H1 (cell line): ENCODE measurements at regions not wholly inside any gene's neighbourhood (a gene's known extent, or its start where the extent isn't known, plus 50 kb on each side); places are given as distances from the start of the nearest gene placed in this dataset.

ENCODE experiments used
- CTCF ChIA-PET: fragments of 300-600 bp; sonication (Branson Sonifier 250); formaldehyde crosslinking; loops from one replicate; lab custom pipeline; 2021; ENCODE audit not compliant: partially characterized antibody; lab: Charles Lee
- POLR2A ChIA-PET: fragments of 300-600 bp; sonication (Branson Sonifier 250); formaldehyde crosslinking; loops from one replicate; lab custom pipeline; 2021; ENCODE audit warnings: inconsistent platforms; ENCODE audit not compliant: partially characterized antibody; lab: Charles Lee
- DNase-seq, 2 experiments: peaks; one replicate each; pipeline versions ENCODE4 v3.0.0 to v3.0.0-alpha.2; 2010 to 2022; ENCODE audit warnings: low spot score in 2 of 2, low read depth in 1 of 2, mixed read lengths in 1 of 2
- FAIRE-seq: peaks from 2 replicates; lab custom pipeline; 2011; peaks lifted over from hg19 to GRCh38; lab: Jason Lieb, UNC
- H2AFZ ChIP-seq: 2 replicates; pipeline ENCODE4 v1.8.1; 2012; ENCODE audit warnings: low read length, inconsistent platforms
- H2AK5ac ChIP-seq: 2 replicates; pipeline ENCODE4 v1.6.1; 2013; ENCODE audit warnings: low read depth, low read length
- H2BK120ac ChIP-seq: replicated peaks from 2 replicates; pipeline ENCODE3; 2013; ENCODE audit warnings: low read depth, low read length, inconsistent platforms
- H2BK12ac ChIP-seq: 2 replicates; pipeline ENCODE4 v1.6.1; 2013; ENCODE audit warnings: low read depth, low read length
- H2BK15ac ChIP-seq: 2 replicates; pipeline ENCODE4 v1.6.1; 2013; ENCODE audit warnings: low read length
- H2BK20ac ChIP-seq: 2 replicates; pipeline ENCODE4 v1.6.1; 2013; ENCODE audit warnings: low read length
- H2BK5ac ChIP-seq: 2 replicates; pipeline ENCODE4 v1.6.1; 2013; ENCODE audit warnings: low read depth, low read length
- H3K14ac ChIP-seq: 2 replicates; pipeline ENCODE4 v1.6.1; 2013; ENCODE audit warnings: inconsistent platforms; ENCODE audit not compliant: insufficient read length
- H3K18ac ChIP-seq: 2 replicates; pipeline ENCODE4 v1.6.1; 2013; ENCODE audit warnings: low read length; ENCODE audit errors: extremely low read depth
- H3K23ac ChIP-seq: 2 replicates; pipeline ENCODE4 v1.6.1; 2013; ENCODE audit warnings: inconsistent platforms; ENCODE audit not compliant: insufficient read length
- H3K23me2 ChIP-seq: 2 replicates; pipeline ENCODE4 v1.6.1; 2013; ENCODE audit warnings: low read depth, low read length
- H3K27ac ChIP-seq: 2 replicates; pipeline ENCODE4 v1.6.1; 2011; ENCODE audit warnings: low read depth, low read length, inconsistent platforms
- H3K27me3 ChIP-seq, 4 experiments: replicated peaks in 1 of 4; 1 replicate in 1 of 4; 2 replicates in 3 of 4; pipeline versions ENCODE4 v1.6.1 to v1.8.1; 2011 to 2013; ENCODE audit warnings: low read length in 3 of 4, mild to moderate bottlenecking in 3 of 4, inconsistent platforms in 2 of 4, mixed read lengths in 2 of 4, moderate library complexity in 1 of 4; ENCODE audit not compliant: control insufficient read depth in 3 of 4, insufficient read depth in 3 of 4; ENCODE audit errors: extremely low read depth in 1 of 4
- H3K36me3 ChIP-seq, 4 experiments: 2 replicates each; pipeline versions ENCODE4 v1.6.1 to v1.8.1; 2011 to 2013; ENCODE audit warnings: mild to moderate bottlenecking in 4 of 4, low read length in 3 of 4, moderate library complexity in 2 of 4, control low read depth in 1 of 4, inconsistent platforms in 1 of 4; ENCODE audit not compliant: insufficient read depth in 4 of 4, control insufficient read depth in 2 of 4
- H3K4ac ChIP-seq: replicated peaks from 2 replicates; pipeline ENCODE3; 2013; ENCODE audit warnings: low read length, low read depth, mixed read lengths, inconsistent platforms; ENCODE audit not compliant: insufficient read length
- H3K4me1 ChIP-seq, 4 experiments: replicated peaks in 1 of 4; 1 replicate in 1 of 4; 2 replicates in 3 of 4; pipeline versions ENCODE4 v1.6.1 to v1.8.1; 2011 to 2013; ENCODE audit warnings: low read length in 3 of 4, inconsistent platforms in 2 of 4, mixed read lengths in 1 of 4; ENCODE audit not compliant: insufficient read depth in 4 of 4, control insufficient read depth in 3 of 4
- H3K4me2 ChIP-seq, 2 experiments: 2 replicates each; pipeline versions ENCODE4 v1.6.1 to v1.8.1; 2011 to 2013; ENCODE audit warnings: low read depth in 2 of 2, low read length in 2 of 2, control low read depth in 1 of 2, inconsistent platforms in 1 of 2, mild to moderate bottlenecking in 1 of 2; ENCODE audit not compliant: insufficient read depth in 1 of 2
- H3K4me3 ChIP-seq, 4 experiments: fragments of 200-600, 300-600 bp in 1 of 4; sonication (generic), shearing (Covaris generic), sonication (Bioruptor Twin) in 1 of 4; 2 replicates each; pipeline versions ENCODE4 v1.5.1 to v1.8.1; 2011 to 2016; ENCODE audit warnings: low read length in 4 of 4, low read depth in 3 of 4, control low read depth in 2 of 4, inconsistent platforms in 2 of 4, mild to moderate bottlenecking in 2 of 4, mixed read lengths in 1 of 4, moderate library complexity in 1 of 4; ENCODE audit not compliant: insufficient read depth in 2 of 4; ENCODE audit errors: extremely low read depth in 1 of 4
- H3K56ac ChIP-seq: replicated peaks from 2 replicates; pipeline ENCODE3; 2013; ENCODE audit warnings: low read depth, mild to moderate bottlenecking, mixed read lengths, low read length, inconsistent platforms; ENCODE audit not compliant: insufficient read length
- H3K79me1 ChIP-seq: 2 replicates; pipeline ENCODE4 v1.6.1; 2013; ENCODE audit warnings: low read depth, low read length, control low read depth
- H3K79me2 ChIP-seq, 2 experiments: 2 replicates each; pipeline versions ENCODE4 v1.6.1 to v1.8.1; 2012 to 2013; ENCODE audit warnings: low read length in 2 of 2, mild to moderate bottlenecking in 2 of 2, inconsistent platforms in 1 of 2; ENCODE audit not compliant: insufficient read depth in 2 of 2, control insufficient read depth in 1 of 2
- H3K9ac ChIP-seq, 4 experiments: replicated peaks in 1 of 4; 1 replicate in 1 of 4; 2 replicates in 3 of 4; pipeline versions ENCODE4 v1.6.1 to v1.8.1; 2011 to 2013; ENCODE audit warnings: low read depth in 3 of 4, low read length in 3 of 4, control low read depth in 2 of 4, mild to moderate bottlenecking in 2 of 4, moderate library complexity in 2 of 4, inconsistent platforms in 1 of 4; ENCODE audit errors: extremely low read depth in 1 of 4
- H3K9me3 ChIP-seq, 2 experiments: 2 replicates each; pipeline versions ENCODE4 v1.6.1 to v1.8.1; 2012 to 2013; ENCODE audit warnings: mild to moderate bottlenecking in 2 of 2, moderate library complexity in 2 of 2, control low read depth in 1 of 2, inconsistent platforms in 1 of 2, low read depth in 1 of 2, low read length in 1 of 2, mixed read lengths in 1 of 2; ENCODE audit not compliant: insufficient read depth in 2 of 2
- H4K20me1 ChIP-seq, 2 experiments: replicated peaks in 1 of 2; 2 replicates each; pipeline versions ENCODE3 to v1.8.1; 2011 to 2013; ENCODE audit warnings: inconsistent platforms in 2 of 2, low read length in 2 of 2, mild to moderate bottlenecking in 1 of 2; ENCODE audit not compliant: insufficient read depth in 2 of 2, control insufficient read depth in 1 of 2
- H4K5ac ChIP-seq: 2 replicates; pipeline ENCODE4 v1.6.1; 2013; ENCODE audit warnings: low read length, low read depth, mixed read lengths, inconsistent platforms; ENCODE audit not compliant: insufficient read length
- H4K8ac ChIP-seq: 2 replicates; pipeline ENCODE4 v1.8.0; 2013; ENCODE audit warnings: mild to moderate bottlenecking, moderate library complexity, low read length, inconsistent platforms; ENCODE audit not compliant: insufficient read depth; ENCODE audit errors: extremely low read depth
- H4K91ac ChIP-seq: replicated peaks from 2 replicates; pipeline ENCODE3; 2013; ENCODE audit warnings: low read length, mixed read lengths, inconsistent platforms; ENCODE audit not compliant: insufficient read length
- BACH1 ChIP-seq: IDR thresholded peaks from 2 replicates; pipeline ENCODE4 v1.6.1; 2012; ENCODE audit warnings: low read length, improper control_type of control experiment
- BCL11A ChIP-seq, 2 experiments: IDR thresholded peaks; one replicate each; pipeline ENCODE4 v1.6.1; 2011; ENCODE audit warnings: low read depth in 2 of 2, low read length in 2 of 2, mild to moderate bottlenecking in 2 of 2
- BRCA1 ChIP-seq: IDR thresholded peaks from 2 replicates; pipeline ENCODE4 v1.6.1; 2012; ENCODE audit warnings: low read depth, low read length, improper control_type of control experiment
- CREB1 ChIP-seq: IDR thresholded peaks from 2 replicates; pipeline ENCODE4 v1.6.1; 2012; ENCODE audit warnings: inconsistent platforms
- CTBP2 ChIP-seq: IDR thresholded peaks from 2 replicates; pipeline ENCODE4 v1.7.0; 2011; ENCODE audit warnings: borderline replicate concordance, mild to moderate bottlenecking, moderate library complexity, mixed read lengths, low read length; ENCODE audit not compliant: insufficient read depth, insufficient read length
- EZH2 ChIP-seq: fragments of 200-600 bp; sonication (generic); IDR thresholded peaks from 2 replicates; pipeline ENCODE4 v1.7.1; 2012; ENCODE audit warnings: low read depth, mild to moderate bottlenecking, moderate library complexity, low read length, inconsistent platforms; ENCODE audit not compliant: severe bottlenecking
- HDAC6 ChIP-seq: IDR thresholded peaks from one replicate; pipeline ENCODE4 v1.7.1; 2012; ENCODE audit warnings: low read depth, mild to moderate bottlenecking, inconsistent platforms, low read length, moderate library complexity
- PHF8 ChIP-seq: fragments of 200-600 bp; sonication (generic); conservative IDR thresholded peaks from 2 replicates; pipeline ENCODE4 v1.7.1; 2012; ENCODE audit warnings: low read depth, mild to moderate bottlenecking, inconsistent platforms, low read length, moderate library complexity
- RFX5 ChIP-seq: IDR thresholded peaks from 2 replicates; pipeline ENCODE4 v1.6.1; 2011; ENCODE audit warnings: low read depth, low read length, improper control_type of control experiment, borderline replicate concordance
- RNF2 ChIP-seq: fragments of 200-900, 300-1000 bp; sonication (generic); IDR thresholded peaks from 2 replicates; pipeline ENCODE4 v1.7.1; 2016; ENCODE audit warnings: borderline replicate concordance, low read depth, mild to moderate bottlenecking, antibody characterized with exemption, low read length; ENCODE audit not compliant: poor library complexity, severe bottlenecking; ENCODE audit errors: missing control alignments
- RXRA ChIP-seq: IDR thresholded peaks from 2 replicates; pipeline ENCODE4 v1.6.1; 2011; ENCODE audit warnings: low read depth, mild to moderate bottlenecking, low read length, moderate library complexity; ENCODE audit not compliant: insufficient read depth
- SAP30 ChIP-seq: fragments of 300-600 bp; sonication (generic); IDR thresholded peaks from 2 replicates; pipeline ENCODE4 v1.7.1; 2012; ENCODE audit warnings: low read length, moderate library complexity, mild to moderate bottlenecking, inconsistent platforms; ENCODE audit not compliant: insufficient read depth, insufficient replicate concordance
- SIN3A ChIP-seq, 2 experiments: IDR thresholded peaks in 1 of 2; conservative IDR thresholded peaks in 1 of 2; 2 replicates each; pipeline ENCODE4 v1.6.1; 2011 to 2012; ENCODE audit warnings: low read length in 2 of 2, improper control_type of control experiment in 1 of 2, low read depth in 1 of 2, mild to moderate bottlenecking in 1 of 2
- SP4 ChIP-seq: IDR thresholded peaks from 2 replicates; pipeline ENCODE4 v1.6.1; 2012; ENCODE audit warnings: low read length, inconsistent platforms
- TBP ChIP-seq: IDR thresholded peaks from 2 replicates; pipeline ENCODE4 v1.6.1; 2011; ENCODE audit warnings: low read depth, low read length, improper control_type of control experiment
- WGBS, 2 experiments: shearing (Covaris generic) in 1 of 2; methylation state at CpG; one replicate each; pipeline versions ENCODE4 v1.1.6 to v1.1.7; 2013 to 2015; ENCODE audit warnings: low lambda C conversion rate in 2 of 2, mixed read lengths in 2 of 2, inconsistent platforms in 1 of 2, low coverage in 1 of 2, missing lambda C conversion rate in 1 of 2; ENCODE audit not compliant: insufficient replicate concordance in 2 of 2, insufficient coverage in 1 of 2, insufficient read length in 1 of 2; ENCODE audit errors: extremely low coverage in 1 of 2, missing lambda C conversion rate in 1 of 2; 5-methylcytosine and 5-hydroxymethylcytosine counted together

DNA sequence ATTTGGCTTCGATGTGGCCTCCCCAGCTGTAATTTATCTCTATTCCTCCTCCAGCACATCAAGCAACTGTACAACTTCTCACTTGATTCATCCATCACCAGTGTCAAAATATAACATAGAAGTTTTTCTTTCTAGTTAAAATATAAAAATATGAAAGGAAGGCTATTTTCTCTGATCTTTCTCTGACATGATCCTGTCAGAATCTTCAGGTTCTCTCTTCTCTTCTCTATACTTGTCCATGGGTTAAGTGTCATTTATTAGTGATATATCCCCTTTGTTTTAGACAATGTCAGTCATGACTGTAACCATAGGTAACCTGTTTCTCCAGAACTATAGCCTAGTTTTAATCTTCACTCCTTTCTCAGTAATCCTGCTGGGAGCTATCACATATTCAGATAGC is 132.5 kb upstream of the G2E3 start:
- Histone ChIP-seq H3K23ac (no peak overlapping the region), H2AK5ac (no peak overlapping the region), H2BK15ac (no peak overlapping the region), H3K14ac (no peak overlapping the region), H2BK5ac (no peak overlapping the region), H3K9ac (no peak overlapping the region), H3K36me3 (no peaks in the 10 kb centered on the region), H3K18ac (no peak overlapping the region), H3K4me1 (no peaks in the 10 kb centered on the region), H3K4me2 (no peak overlapping the region), H3K27me3 (no peaks in the 10 kb centered on the region), H4K91ac (no peak overlapping the region), H3K9me3 (no peaks in the 10 kb centered on the region), H2AFZ (no peak overlapping the region), H4K5ac (no peak overlapping the region), H3K4me3 (no peak overlapping the region), H2BK20ac (no peak overlapping the region), H3K23me2 (no peaks in the 10 kb centered on the region), H3K27ac (no peak overlapping the region), H3K56ac (no peak overlapping the region), H3K79me2 (no peaks in the 10 kb centered on the region), H4K20me1 (no peaks in the 10 kb centered on the region), H3K4ac (no peak overlapping the region), H2BK12ac (no peak overlapping the region), H3K79me1 (no peaks in the 10 kb centered on the region), H4K8ac (no peak overlapping the region), H2BK120ac (no peak overlapping the region)
- FAIRE-seq (no peak), DNase-seq (no peak)
- POLR2A ChIA-PET = no interaction called here
- CTCF ChIA-PET = interaction anchor here (1.1 to 1.9 kb wide), 3 partner anchors 51 to 160 kb away, joined by 3 to 4 read pairs (median 3); no protein-coding TSS in a partner anchor
- WGBS, 2 experiments = 88% methylated on average over 1 of the region's 1 CpG; no CpG with 5 or more reads in 1 of the 2 experiments
- TF ChIP-seq HDAC6 (no peak), PHF8 (no peak), SAP30 (no peak), EZH2 (no peak), BCL11A (IDR thresholded peaks at IDR 0.05; ENCODE audit: low read depth in 2 of 2, low read length in 2 of 2) (no peak), RFX5 (no peak), CTBP2 (no peak), SIN3A (conservative IDR thresholded peaks at IDR 0.05 in 1 of 2, IDR thresholded peaks at IDR 0.05 in 1 of 2; ENCODE audit: low read depth in 1 of 2, low read length in 2 of 2) (no peak), RXRA (no peak), CREB1 (no peak), BACH1 (no peak), TBP (no peak), SP4 (no peak), RNF2 (no peak), BRCA1 (no peak)
